Colonic mucosa (tissue), 4 donors: ENCODE measurements at regions not wholly inside any gene's neighbourhood (a gene's known extent, or its start where the extent isn't known, plus 50 kb on each side); places are given as distances from the start of the nearest gene placed in this dataset.
"Not testable (repeated sequence)": the region's sequence is repeated elsewhere in the genome, so short reads cannot be mapped to it uniquely, and the experiment has no call there.

Source experiments
- DNase-seq: peaks from one replicate; pipeline ENCODE4 v3.0.0-alpha.2; 2020
- H3K27ac ChIP-seq: fragments of 200-600 bp; one replicate; pipeline ENCODE4 v1.8.0; 2021
- H3K27me3 ChIP-seq: fragments of 200-600 bp; one replicate; pipeline ENCODE4 v1.8.0; 2021
- H3K36me3 ChIP-seq: fragments of 200-600 bp; one replicate; pipeline ENCODE4 v1.8.0; 2021
- H3K4me1 ChIP-seq: fragments of 200-600 bp; one replicate; pipeline ENCODE4 v1.8.0; 2021; ENCODE audit warnings: mild to moderate bottlenecking
- H3K4me3 ChIP-seq: fragments of 200-600 bp; one replicate; pipeline ENCODE4 v1.8.0; 2021
- H3K9ac ChIP-seq, 2 donors: one replicate each; pipeline ENCODE4 v1.7.0; 2013; ENCODE audit warnings: control low read depth in 2 of 2, low read depth in 2 of 2, low read length in 2 of 2
- H3K9me3 ChIP-seq: fragments of 200-600 bp; one replicate; pipeline ENCODE4 v1.8.0; 2021
- CTCF ChIP-seq: fragments of 200-600 bp; IDR thresholded peaks from one replicate; pipeline ENCODE4 v1.8.0; 2022; ENCODE audit warnings: antibody characterized with exemption, mild to moderate bottlenecking
- intact Hi-C: fragments of 100-400 bp; cut with DNase I; formaldehyde crosslinking; loops from one replicate; pipeline ENCODE4 v1.14.1; 2022
- donor health status: healthy.
- donor health status: DM: no; HTN: no; CAD: no.
- donor health status: DM: no; HTN: no; CAD: no.

- Histone ChIP-seq H3K27ac (no peak overlapping the region), H3K4me1 (no peaks in the 10 kb centered on the region), H3K9ac (no peak overlapping the region), H3K27me3 (no peaks in the 10 kb centered on the region), H3K4me3 (no peak overlapping the region), H3K36me3 (no peaks in the 10 kb centered on the region), H3K9me3 (no peaks in the 10 kb centered on the region)
- intact Hi-C loops, result no loop called here
- DNase-seq, result no peak
- TF ChIP-seq CTCF, result no peak
Measured at GRCh38 chr7:17095931-17096330, 202.5 kb upstream of the AHR start.

- Histone ChIP-seq H3K27ac (no peak overlapping the region), H3K4me3 (no peak overlapping the region), H3K27me3 (no peaks in the 10 kb centered on the region), H3K36me3 (no peaks in the 10 kb centered on the region), H3K9me3 (no peaks in the 10 kb centered on the region), H3K9ac (no peak overlapping the region), H3K4me1 (no peaks in the 10 kb centered on the region)
- TF ChIP-seq CTCF, result no peak
- intact Hi-C loops, result no loop called here
- DNase-seq, result no peak
Measured at GRCh38 chr7:17097668-17098297, 200.7 kb upstream of the AHR start.

- Histone ChIP-seq H3K4me1 (no peaks in the 10 kb centered on the region), H3K27me3 (no peaks in the 10 kb centered on the region), H3K4me3 (no peak overlapping the region), H3K9me3 (no peaks in the 10 kb centered on the region), H3K27ac (no peak overlapping the region), H3K36me3 (no peaks in the 10 kb centered on the region), H3K9ac (no peak overlapping the region)
- no peak for DNase-seq
- intact Hi-C loops, result no loop called here
- TF ChIP-seq CTCF, result no peak
Measured at GRCh38 chr7:17098515-17098914, 199.9 kb upstream of the AHR start.

DNA sequence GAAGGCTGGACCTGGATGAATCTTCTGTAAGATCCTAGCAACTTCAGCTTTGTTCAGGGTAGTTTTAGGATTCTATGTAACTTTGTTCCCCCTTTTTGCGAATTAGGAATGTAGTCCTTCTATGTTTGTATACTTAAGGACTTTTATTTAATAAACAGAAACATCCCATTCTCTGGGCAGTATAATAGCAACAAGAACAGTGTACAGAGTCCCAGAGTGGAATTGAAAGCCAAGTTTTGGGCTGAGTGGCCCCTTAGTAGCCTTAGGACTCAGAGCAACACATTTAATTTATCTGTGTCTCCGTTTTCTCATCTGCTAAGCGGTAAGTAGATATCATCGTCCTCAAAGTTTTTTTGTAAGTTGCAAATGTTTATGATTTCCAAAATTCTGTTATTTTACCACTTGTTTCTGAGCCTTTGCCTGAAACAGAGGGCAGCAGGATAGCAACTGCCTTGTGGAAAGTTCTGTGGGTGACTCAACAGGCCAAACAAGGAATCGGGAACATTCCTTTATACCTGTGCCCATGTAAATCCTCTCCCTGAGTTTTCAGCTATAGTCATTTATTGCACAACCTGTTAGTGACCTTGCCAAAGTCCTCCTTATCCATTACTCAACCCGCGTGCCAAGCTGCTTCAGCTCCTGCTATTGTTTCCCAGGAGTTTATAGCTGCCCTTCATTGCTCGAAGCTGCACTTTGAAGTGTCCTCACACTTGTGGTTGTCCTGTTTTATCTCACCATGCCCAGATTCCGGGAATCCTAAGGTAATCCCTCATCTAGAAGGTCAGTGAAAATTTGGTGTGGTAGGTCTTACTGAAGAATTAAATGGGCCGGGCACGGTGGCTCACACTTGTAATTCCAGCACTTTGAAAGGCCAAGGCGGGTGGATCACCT lies 199.1 kb upstream of the AHR start:
- H3K9me3 ChIP-seq, result no peaks in the 10 kb centered on the region

GRCh38 chr7:17099974-17100509 lies 198.4 kb upstream of the AHR start:
- DNase-seq, H3K9me3 ChIP-seq, H3K36me3 ChIP-seq, H3K4me3 ChIP-seq, intact Hi-C loops, H3K9ac ChIP-seq, H3K4me1 ChIP-seq, H3K27me3 ChIP-seq: not testable (repeated sequence)
- H3K27ac ChIP-seq, result peak overlapping the region; percentile 41

More for the DNA sequence above, 199.1 kb upstream of the AHR start:
- intact Hi-C loops, result no loop called here
- Histone ChIP-seq H3K27ac (peak overlapping the region; percentile 41), H3K9ac (no peak overlapping the region), H3K36me3 (no peaks in the 10 kb centered on the region), H3K4me1 (no peaks in the 10 kb centered on the region), H3K4me3 (no peak overlapping the region), H3K27me3 (no peaks in the 10 kb centered on the region)
- DNase-seq, result peak; percentile 79
- no peak for TF ChIP-seq CTCF
